ENCODE measurements at regions not wholly inside any gene's neighbourhood (a gene's known extent, or its start where the extent isn't known, plus 50 kb on each side); places are given as distances from the start of the nearest gene placed in this dataset.

DNA sequence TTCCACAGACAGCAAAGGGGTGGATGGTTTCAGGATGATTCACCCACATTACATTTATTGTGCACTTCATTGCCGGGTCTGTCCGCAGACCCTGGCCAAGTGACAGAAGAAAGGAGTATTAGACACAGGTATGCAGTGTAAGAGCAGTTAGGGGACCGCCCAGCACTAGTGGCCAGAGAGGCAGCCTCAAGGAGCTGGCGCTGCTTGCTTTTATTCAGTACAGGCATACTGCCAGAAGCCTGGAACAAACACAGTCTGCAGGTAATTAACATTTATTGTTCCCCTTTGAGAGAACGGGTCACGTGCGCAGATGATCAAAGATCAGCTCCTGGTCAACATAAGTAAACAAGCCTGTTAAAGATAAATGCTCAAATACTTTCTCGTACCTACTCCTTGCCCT lies 1639.0 kb upstream of the IGFBP7 start:
- TF ChIP-seq, protein P1, sequence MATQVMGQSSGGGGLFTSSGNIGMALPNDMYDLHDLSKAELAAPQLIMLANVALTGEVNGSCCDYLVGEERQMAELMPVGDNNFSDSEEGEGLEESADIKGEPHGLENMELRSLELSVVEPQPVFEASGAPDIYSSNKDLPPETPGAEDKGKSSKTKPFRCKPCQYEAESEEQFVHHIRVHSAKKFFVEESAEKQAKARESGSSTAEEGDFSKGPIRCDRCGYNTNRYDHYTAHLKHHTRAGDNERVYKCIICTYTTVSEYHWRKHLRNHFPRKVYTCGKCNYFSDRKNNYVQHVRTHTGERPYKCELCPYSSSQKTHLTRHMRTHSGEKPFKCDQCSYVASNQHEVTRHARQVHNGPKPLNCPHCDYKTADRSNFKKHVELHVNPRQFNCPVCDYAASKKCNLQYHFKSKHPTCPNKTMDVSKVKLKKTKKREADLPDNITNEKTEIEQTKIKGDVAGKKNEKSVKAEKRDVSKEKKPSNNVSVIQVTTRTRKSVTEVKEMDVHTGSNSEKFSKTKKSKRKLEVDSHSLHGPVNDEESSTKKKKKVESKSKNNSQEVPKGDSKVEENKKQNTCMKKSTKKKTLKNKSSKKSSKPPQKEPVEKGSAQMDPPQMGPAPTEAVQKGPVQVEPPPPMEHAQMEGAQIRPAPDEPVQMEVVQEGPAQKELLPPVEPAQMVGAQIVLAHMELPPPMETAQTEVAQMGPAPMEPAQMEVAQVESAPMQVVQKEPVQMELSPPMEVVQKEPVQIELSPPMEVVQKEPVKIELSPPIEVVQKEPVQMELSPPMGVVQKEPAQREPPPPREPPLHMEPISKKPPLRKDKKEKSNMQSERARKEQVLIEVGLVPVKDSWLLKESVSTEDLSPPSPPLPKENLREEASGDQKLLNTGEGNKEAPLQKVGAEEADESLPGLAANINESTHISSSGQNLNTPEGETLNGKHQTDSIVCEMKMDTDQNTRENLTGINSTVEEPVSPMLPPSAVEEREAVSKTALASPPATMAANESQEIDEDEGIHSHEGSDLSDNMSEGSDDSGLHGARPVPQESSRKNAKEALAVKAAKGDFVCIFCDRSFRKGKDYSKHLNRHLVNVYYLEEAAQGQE (IDR thresholded peaks at IDR 0.05; ENCODE audit: low read depth, low read length): no peak
- no peak for TF ChIP-seq POLR2AphosphoS5 (IDR thresholded peaks at IDR 0.05; ENCODE audit: low read depth, low read length)
- no peak for TF ChIP-seq JUND (IDR thresholded peaks at IDR 0.05)

Data from SK-N-SH (cell line).